H1 (cell line): ENCODE measurements at regions not wholly inside any gene's neighbourhood (a gene's known extent, or its start where the extent isn't known, plus 50 kb on each side); places are given as distances from the start of the nearest gene placed in this dataset.

Experiments used
- CTCF ChIA-PET: fragments of 300-600 bp; sonication (Branson Sonifier 250); formaldehyde crosslinking; loops from one replicate; lab custom pipeline; 2021; ENCODE audit not compliant: partially characterized antibody; lab: Charles Lee
- POLR2A ChIA-PET: fragments of 300-600 bp; sonication (Branson Sonifier 250); formaldehyde crosslinking; loops from one replicate; lab custom pipeline; 2021; ENCODE audit warnings: inconsistent platforms; ENCODE audit not compliant: partially characterized antibody; lab: Charles Lee
- DNase-seq, 2 experiments: peaks; one replicate each; pipeline versions ENCODE4 v3.0.0 to v3.0.0-alpha.2; 2010 to 2022; ENCODE audit warnings: low spot score in 2 of 2, low read depth in 1 of 2, mixed read lengths in 1 of 2
- FAIRE-seq: peaks from 2 replicates; lab custom pipeline; 2011; peaks lifted over from hg19 to GRCh38; lab: Jason Lieb, UNC
- H2AFZ ChIP-seq: 2 replicates; pipeline ENCODE4 v1.8.1; 2012; ENCODE audit warnings: low read length, inconsistent platforms
- H2AK5ac ChIP-seq: 2 replicates; pipeline ENCODE4 v1.6.1; 2013; ENCODE audit warnings: low read depth, low read length
- H2BK120ac ChIP-seq: replicated peaks from 2 replicates; pipeline ENCODE3; 2013; ENCODE audit warnings: low read depth, low read length, inconsistent platforms
- H2BK12ac ChIP-seq: 2 replicates; pipeline ENCODE4 v1.6.1; 2013; ENCODE audit warnings: low read depth, low read length
- H2BK15ac ChIP-seq: 2 replicates; pipeline ENCODE4 v1.6.1; 2013; ENCODE audit warnings: low read length
- H2BK20ac ChIP-seq: 2 replicates; pipeline ENCODE4 v1.6.1; 2013; ENCODE audit warnings: low read length
- H2BK5ac ChIP-seq: 2 replicates; pipeline ENCODE4 v1.6.1; 2013; ENCODE audit warnings: low read depth, low read length
- H3K14ac ChIP-seq: 2 replicates; pipeline ENCODE4 v1.6.1; 2013; ENCODE audit warnings: inconsistent platforms; ENCODE audit not compliant: insufficient read length
- H3K18ac ChIP-seq: 2 replicates; pipeline ENCODE4 v1.6.1; 2013; ENCODE audit warnings: low read length; ENCODE audit errors: extremely low read depth
- H3K23ac ChIP-seq: 2 replicates; pipeline ENCODE4 v1.6.1; 2013; ENCODE audit warnings: inconsistent platforms; ENCODE audit not compliant: insufficient read length
- H3K23me2 ChIP-seq: 2 replicates; pipeline ENCODE4 v1.6.1; 2013; ENCODE audit warnings: low read depth, low read length
- H3K27ac ChIP-seq: 2 replicates; pipeline ENCODE4 v1.6.1; 2011; ENCODE audit warnings: low read depth, low read length, inconsistent platforms
- H3K27me3 ChIP-seq, 4 experiments: replicated peaks in 1 of 4; 1 replicate in 1 of 4; 2 replicates in 3 of 4; pipeline versions ENCODE4 v1.6.1 to v1.8.1; 2011 to 2013; ENCODE audit warnings: low read length in 3 of 4, mild to moderate bottlenecking in 3 of 4, inconsistent platforms in 2 of 4, mixed read lengths in 2 of 4, moderate library complexity in 1 of 4; ENCODE audit not compliant: control insufficient read depth in 3 of 4, insufficient read depth in 3 of 4; ENCODE audit errors: extremely low read depth in 1 of 4
- H3K36me3 ChIP-seq, 4 experiments: 2 replicates each; pipeline versions ENCODE4 v1.6.1 to v1.8.1; 2011 to 2013; ENCODE audit warnings: mild to moderate bottlenecking in 4 of 4, low read length in 3 of 4, moderate library complexity in 2 of 4, control low read depth in 1 of 4, inconsistent platforms in 1 of 4; ENCODE audit not compliant: insufficient read depth in 4 of 4, control insufficient read depth in 2 of 4
- H3K4ac ChIP-seq: replicated peaks from 2 replicates; pipeline ENCODE3; 2013; ENCODE audit warnings: low read length, low read depth, mixed read lengths, inconsistent platforms; ENCODE audit not compliant: insufficient read length
- H3K4me1 ChIP-seq, 4 experiments: replicated peaks in 1 of 4; 1 replicate in 1 of 4; 2 replicates in 3 of 4; pipeline versions ENCODE4 v1.6.1 to v1.8.1; 2011 to 2013; ENCODE audit warnings: low read length in 3 of 4, inconsistent platforms in 2 of 4, mixed read lengths in 1 of 4; ENCODE audit not compliant: insufficient read depth in 4 of 4, control insufficient read depth in 3 of 4
- H3K4me2 ChIP-seq, 2 experiments: 2 replicates each; pipeline versions ENCODE4 v1.6.1 to v1.8.1; 2011 to 2013; ENCODE audit warnings: low read depth in 2 of 2, low read length in 2 of 2, control low read depth in 1 of 2, inconsistent platforms in 1 of 2, mild to moderate bottlenecking in 1 of 2; ENCODE audit not compliant: insufficient read depth in 1 of 2
- H3K4me3 ChIP-seq, 4 experiments: fragments of 200-600, 300-600 bp in 1 of 4; sonication (generic), shearing (Covaris generic), sonication (Bioruptor Twin) in 1 of 4; 2 replicates each; pipeline versions ENCODE4 v1.5.1 to v1.8.1; 2011 to 2016; ENCODE audit warnings: low read length in 4 of 4, low read depth in 3 of 4, control low read depth in 2 of 4, inconsistent platforms in 2 of 4, mild to moderate bottlenecking in 2 of 4, mixed read lengths in 1 of 4, moderate library complexity in 1 of 4; ENCODE audit not compliant: insufficient read depth in 2 of 4; ENCODE audit errors: extremely low read depth in 1 of 4
- H3K56ac ChIP-seq: replicated peaks from 2 replicates; pipeline ENCODE3; 2013; ENCODE audit warnings: low read depth, mild to moderate bottlenecking, mixed read lengths, low read length, inconsistent platforms; ENCODE audit not compliant: insufficient read length
- H3K79me1 ChIP-seq: 2 replicates; pipeline ENCODE4 v1.6.1; 2013; ENCODE audit warnings: low read depth, low read length, control low read depth
- H3K79me2 ChIP-seq, 2 experiments: 2 replicates each; pipeline versions ENCODE4 v1.6.1 to v1.8.1; 2012 to 2013; ENCODE audit warnings: low read length in 2 of 2, mild to moderate bottlenecking in 2 of 2, inconsistent platforms in 1 of 2; ENCODE audit not compliant: insufficient read depth in 2 of 2, control insufficient read depth in 1 of 2
- H3K9ac ChIP-seq, 4 experiments: replicated peaks in 1 of 4; 1 replicate in 1 of 4; 2 replicates in 3 of 4; pipeline versions ENCODE4 v1.6.1 to v1.8.1; 2011 to 2013; ENCODE audit warnings: low read depth in 3 of 4, low read length in 3 of 4, control low read depth in 2 of 4, mild to moderate bottlenecking in 2 of 4, moderate library complexity in 2 of 4, inconsistent platforms in 1 of 4; ENCODE audit errors: extremely low read depth in 1 of 4
- H3K9me3 ChIP-seq, 2 experiments: 2 replicates each; pipeline versions ENCODE4 v1.6.1 to v1.8.1; 2012 to 2013; ENCODE audit warnings: mild to moderate bottlenecking in 2 of 2, moderate library complexity in 2 of 2, control low read depth in 1 of 2, inconsistent platforms in 1 of 2, low read depth in 1 of 2, low read length in 1 of 2, mixed read lengths in 1 of 2; ENCODE audit not compliant: insufficient read depth in 2 of 2
- H4K20me1 ChIP-seq, 2 experiments: replicated peaks in 1 of 2; 2 replicates each; pipeline versions ENCODE3 to v1.8.1; 2011 to 2013; ENCODE audit warnings: inconsistent platforms in 2 of 2, low read length in 2 of 2, mild to moderate bottlenecking in 1 of 2; ENCODE audit not compliant: insufficient read depth in 2 of 2, control insufficient read depth in 1 of 2
- H4K5ac ChIP-seq: 2 replicates; pipeline ENCODE4 v1.6.1; 2013; ENCODE audit warnings: low read length, low read depth, mixed read lengths, inconsistent platforms; ENCODE audit not compliant: insufficient read length
- H4K8ac ChIP-seq: 2 replicates; pipeline ENCODE4 v1.8.0; 2013; ENCODE audit warnings: mild to moderate bottlenecking, moderate library complexity, low read length, inconsistent platforms; ENCODE audit not compliant: insufficient read depth; ENCODE audit errors: extremely low read depth
- H4K91ac ChIP-seq: replicated peaks from 2 replicates; pipeline ENCODE3; 2013; ENCODE audit warnings: low read length, mixed read lengths, inconsistent platforms; ENCODE audit not compliant: insufficient read length
- ASH2L ChIP-seq: fragments of 200-600, 300-600 bp; sonication (generic); IDR thresholded peaks from one replicate; pipeline ENCODE4 v1.7.1; 2017; ENCODE audit warnings: low read length
- ATF3 ChIP-seq: IDR thresholded peaks from 2 replicates; pipeline ENCODE4 v1.6.1; 2011; ENCODE audit warnings: low read depth, mild to moderate bottlenecking, low read length; ENCODE audit not compliant: insufficient read depth
- CEBPB ChIP-seq: IDR thresholded peaks from 2 replicates; pipeline ENCODE4 v1.6.1; 2012; ENCODE audit warnings: low read depth, low read length
- E2F6 ChIP-seq: IDR thresholded peaks from 2 replicates; pipeline ENCODE4 v1.6.1; 2012; ENCODE audit warnings: inconsistent platforms
- EP300 ChIP-seq, 2 experiments: IDR thresholded peaks; 1 replicate in 1 of 2; 2 replicates in 1 of 2; pipeline ENCODE4 v1.6.1; 2011 to 2012; ENCODE audit warnings: low read depth in 2 of 2, low read length in 2 of 2, mild to moderate bottlenecking in 2 of 2, borderline replicate concordance in 1 of 2, inconsistent platforms in 1 of 2, moderate library complexity in 1 of 2
- KDM5A ChIP-seq: fragments of 200-600 bp; IDR thresholded peaks from 2 replicates; pipeline ENCODE4 v1.7.1; 2012; ENCODE audit warnings: mild to moderate bottlenecking, low read length, inconsistent platforms, mixed read lengths
- NANOG ChIP-seq: IDR thresholded peaks from 2 replicates; pipeline ENCODE4 v1.6.1; 2011; ENCODE audit warnings: low read length, low read depth, mild to moderate bottlenecking, inconsistent platforms; ENCODE audit not compliant: insufficient read depth, poor library complexity, severe bottlenecking
- NRF1 ChIP-seq: IDR thresholded peaks from 2 replicates; pipeline ENCODE4 v1.6.1; 2011; ENCODE audit warnings: mild to moderate bottlenecking, low read depth, low read length, improper control_type of control experiment
- POLR2AphosphoS5 ChIP-seq: IDR thresholded peaks from 2 replicates; pipeline ENCODE4 v1.6.1; 2011; ENCODE audit warnings: low read depth, low read length
- RAD21 ChIP-seq, 2 experiments: IDR thresholded peaks in 1 of 2; conservative IDR thresholded peaks in 1 of 2; 2 replicates each; pipeline ENCODE4 v1.6.1; 2011; ENCODE audit warnings: low read depth in 2 of 2, low read length in 2 of 2, improper control_type of control experiment in 1 of 2, inconsistent platforms in 1 of 2, mild to moderate bottlenecking in 1 of 2, moderate library complexity in 1 of 2
- RXRA ChIP-seq: IDR thresholded peaks from 2 replicates; pipeline ENCODE4 v1.6.1; 2011; ENCODE audit warnings: low read depth, mild to moderate bottlenecking, low read length, moderate library complexity; ENCODE audit not compliant: insufficient read depth
- WGBS, 2 experiments: shearing (Covaris generic) in 1 of 2; methylation state at CpG; one replicate each; pipeline versions ENCODE4 v1.1.6 to v1.1.7; 2013 to 2015; ENCODE audit warnings: low lambda C conversion rate in 2 of 2, mixed read lengths in 2 of 2, inconsistent platforms in 1 of 2, low coverage in 1 of 2, missing lambda C conversion rate in 1 of 2; ENCODE audit not compliant: insufficient replicate concordance in 2 of 2, insufficient coverage in 1 of 2, insufficient read length in 1 of 2; ENCODE audit errors: extremely low coverage in 1 of 2, missing lambda C conversion rate in 1 of 2; 5-methylcytosine and 5-hydroxymethylcytosine counted together

DNA sequence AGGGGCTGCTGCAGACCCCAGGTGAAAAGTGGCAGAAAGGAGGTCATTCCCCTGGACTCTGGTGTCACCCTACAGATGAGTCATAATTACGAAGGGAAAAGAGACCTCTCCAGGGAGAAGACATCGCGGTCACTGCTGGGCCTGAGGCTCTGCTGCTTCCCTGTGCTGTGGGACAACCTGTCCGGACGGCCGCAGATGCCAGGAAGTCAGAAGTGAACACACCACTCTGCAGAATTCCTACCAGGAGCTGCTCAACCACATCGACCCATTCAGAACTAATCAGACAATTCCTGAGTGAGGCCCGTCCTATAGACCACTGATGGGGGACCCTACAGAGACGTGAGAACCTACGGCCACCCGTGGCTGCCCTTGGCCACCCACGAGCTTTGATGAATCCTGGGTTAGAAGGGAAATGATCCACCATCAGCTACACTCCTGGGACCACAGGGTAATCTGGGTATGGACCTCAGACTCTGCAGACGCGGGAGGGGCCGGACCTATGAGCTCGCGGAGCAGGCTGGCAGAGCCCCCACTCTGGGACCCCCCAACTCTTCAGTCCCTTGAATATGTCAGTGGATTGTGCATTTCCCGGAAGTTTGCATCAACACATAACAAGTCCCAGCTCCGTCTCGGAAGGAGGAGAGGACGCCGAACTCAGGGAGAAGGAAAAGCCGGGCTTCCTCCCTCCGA is 636.7 kb downstream of the BRD1 start:
- Histone ChIP-seq H3K4me2 (no peak overlapping the region), H3K79me1 (no peaks in the 10 kb centered on the region), H4K20me1 (no peaks in the 10 kb centered on the region), H3K4ac (no peak overlapping the region), H3K79me2 (no peaks in the 10 kb centered on the region), H2BK20ac (no peak overlapping the region), H3K56ac (no peak overlapping the region), H2BK120ac (no peak overlapping the region), H3K4me3 (no peak overlapping the region), H3K14ac (no peak overlapping the region), H3K23ac (no peak overlapping the region), H4K5ac (no peak overlapping the region), H3K23me2 (no peaks in the 10 kb centered on the region), H3K4me1 (no peaks in the 10 kb centered on the region), H2AFZ (no peak overlapping the region), H2BK5ac (no peak overlapping the region), H3K9me3 (no peaks in the 10 kb centered on the region), H4K91ac (no peak overlapping the region), H2AK5ac (no peak overlapping the region), H3K9ac (no peak overlapping the region), H4K8ac (no peak overlapping the region; the same call in 1 of the 2 replicates), H2BK15ac (no peak overlapping the region), H3K36me3 (no peaks in the 10 kb centered on the region), H3K27ac (no peak overlapping the region), H3K18ac (no peak overlapping the region), H2BK12ac (no peak overlapping the region), H3K27me3 (no peaks in the 10 kb centered on the region; a peak in 1 of 7 replicates)
- ChIA-PET POLR2A (no interaction called here), CTCF (interaction anchor here (2.0 kb wide), 1 partner anchor 114 kb away, joined by 6 read pairs; no protein-coding TSS in a partner anchor)
- 93% methylated on average over 19 of the region's 24 CpGs; no CpG with 5 or more reads in 1 of the 2 experiments for WGBS, 2 experiments
- FAIRE-seq = no peak
- no peak for DNase-seq
- TF ChIP-seq NANOG (no peak), RXRA (no peak), NRF1 (no peak), KDM5A (no peak), EP300 (IDR thresholded peaks at IDR 0.05; ENCODE audit: borderline replicate concordance in 1 of 2, low read depth in 2 of 2, low read length in 2 of 2) (no peak), CEBPB (no peak), RAD21 (IDR thresholded peaks at IDR 0.05 in 1 of 2, conservative IDR thresholded peaks at IDR 0.05 in 1 of 2; ENCODE audit: low read depth in 2 of 2, low read length in 2 of 2) (no peak), ASH2L (no peak), E2F6 (no peak), POLR2AphosphoS5 (no peak), ATF3 (no peak)
